GM18868 (cell line): ENCODE measurements at regions not wholly inside any gene's neighbourhood (a gene's known extent, or its start where the extent isn't known, plus 50 kb on each side); places are given as distances from the start of the nearest gene placed in this dataset.
"Not testable (repeated sequence)": the region's sequence is repeated elsewhere in the genome, so short reads cannot be mapped to it uniquely, and the experiment has no call there.

Experiments used
- ATAC-seq: cut with Tn5 transposase; IDR thresholded peaks from one replicate; pipeline ENCODE4 v1.9.1; 2021; ENCODE audit warnings: mild to moderate bottlenecking, moderate library complexity; ENCODE audit not compliant: unreplicated experiment

DNA sequence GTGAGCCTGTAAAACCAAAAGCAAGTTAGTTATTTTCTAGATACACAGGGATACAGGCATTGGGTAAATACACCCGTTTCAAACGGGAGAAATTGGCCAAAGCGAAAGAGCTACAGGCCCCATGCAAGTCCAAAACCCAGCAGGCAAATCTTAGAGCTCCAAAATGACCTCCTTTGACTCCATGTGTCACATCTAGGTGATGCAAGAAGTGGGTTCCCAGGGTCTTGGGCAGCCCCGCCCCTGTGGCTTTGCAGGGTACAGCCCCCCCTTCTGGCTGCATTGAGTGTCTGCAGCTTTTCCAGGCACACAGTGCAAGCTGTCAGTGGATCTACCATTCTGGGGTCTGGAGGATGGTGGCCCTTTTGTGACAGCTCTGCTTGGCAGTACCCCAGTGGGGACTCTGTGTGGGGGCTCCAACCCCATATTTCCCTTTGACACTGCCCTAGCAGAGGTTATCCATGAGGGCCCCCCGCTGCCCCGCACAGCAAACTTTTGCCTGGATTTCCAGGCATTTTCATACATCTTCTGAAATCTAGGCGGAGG is 1367.6 kb downstream of the CDH12 start:
- not testable (repeated sequence) for ATAC-seq

DNA sequence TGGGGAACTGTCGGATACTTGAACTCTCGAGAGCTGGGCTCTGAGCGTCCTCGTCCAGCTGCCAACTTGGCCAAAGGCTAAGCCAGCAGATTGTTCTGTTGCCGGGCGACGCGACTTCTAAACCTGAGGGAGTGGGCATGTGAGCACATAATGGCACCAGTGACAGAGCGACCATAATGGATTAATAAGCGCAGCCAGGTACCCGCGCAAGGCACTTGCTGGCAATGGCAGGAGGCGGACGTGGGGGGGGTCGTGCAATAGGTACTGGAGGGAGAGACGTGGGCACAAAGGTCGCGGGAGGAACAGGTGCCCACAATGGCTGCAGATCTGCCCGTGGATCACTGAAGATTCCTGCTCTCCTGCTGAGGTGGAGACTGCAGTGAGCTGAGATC is 1368.7 kb downstream of the CDH12 start:
- ATAC-seq, result not testable (repeated sequence)

GRCh38 chr5:21483790-21484497 is 1369.2 kb downstream of the CDH12 start:
- ATAC-seq, result not testable (repeated sequence)

- ATAC-seq, result not testable (repeated sequence)
Measured at GRCh38 chr5:21482983-21483650, 1370.0 kb downstream of the CDH12 start.

DNA sequence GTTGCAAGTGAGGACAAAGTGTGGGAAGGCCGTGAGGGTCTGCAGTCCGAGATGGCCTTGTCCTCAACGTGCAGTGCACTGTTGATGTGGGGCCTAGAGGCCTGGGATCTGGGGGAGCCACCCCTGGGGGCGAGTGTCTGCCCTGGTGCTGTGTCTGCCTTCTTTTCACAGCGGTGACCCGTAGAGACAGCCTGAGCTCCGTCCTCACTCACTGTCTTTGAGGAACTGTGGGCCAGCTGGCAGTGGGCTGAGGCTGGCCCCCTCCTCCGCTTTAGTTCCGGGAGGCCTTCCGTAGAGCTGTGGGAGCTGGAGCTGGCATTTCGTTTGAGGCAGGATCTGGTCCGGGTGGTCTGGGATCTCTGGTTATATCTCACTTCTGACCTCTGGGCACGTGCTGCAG is 1370.6 kb downstream of the CDH12 start:
- ATAC-seq, result not testable (repeated sequence)

DNA sequence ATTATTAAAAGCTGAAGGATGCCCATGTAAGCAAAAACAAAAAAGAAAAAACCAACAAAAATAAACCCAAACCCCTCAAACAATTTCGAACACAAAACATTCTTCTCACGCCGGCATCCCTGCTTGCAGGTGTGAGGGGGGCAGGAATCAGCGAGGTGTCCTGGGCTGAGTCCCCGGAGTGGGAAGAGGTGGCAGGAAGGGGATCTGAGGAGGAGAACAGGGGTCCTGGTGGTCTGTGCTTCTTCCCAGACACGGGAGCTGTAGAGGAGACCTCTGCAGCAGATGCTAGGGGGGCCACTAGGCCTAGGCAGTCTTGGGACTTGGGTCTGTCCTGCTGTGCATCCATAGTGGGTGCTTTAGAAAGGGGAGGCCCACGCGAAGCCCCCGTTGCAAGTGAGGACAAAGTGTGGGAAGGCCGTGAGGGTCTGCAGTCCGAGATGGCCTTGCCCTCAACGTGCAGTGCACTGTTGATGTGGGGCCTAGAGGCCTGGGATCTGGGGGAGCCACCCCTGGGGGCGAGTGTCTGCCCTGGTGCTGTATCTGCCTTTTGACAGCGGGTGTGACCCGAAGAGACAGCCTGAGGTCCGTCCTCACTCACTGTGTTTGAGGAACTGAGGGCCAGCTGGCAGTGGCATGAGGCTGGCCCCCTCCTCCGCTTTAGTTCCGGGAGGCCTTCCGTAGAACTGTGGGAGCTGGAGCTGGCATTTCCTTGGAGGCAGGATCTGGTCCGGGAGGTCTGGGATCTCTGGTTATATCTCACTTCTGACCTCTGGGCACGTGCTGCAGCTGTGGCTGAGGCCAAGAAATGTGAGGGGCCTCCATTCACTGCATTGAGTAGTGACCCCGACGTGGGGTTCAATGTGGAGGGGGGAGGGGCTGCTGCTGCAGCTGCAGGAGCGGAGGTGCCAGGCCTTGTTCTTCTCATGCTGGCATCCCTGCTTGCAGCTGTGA is 1371.5 kb downstream of the CDH12 start:
- not testable (repeated sequence) for ATAC-seq

DNA sequence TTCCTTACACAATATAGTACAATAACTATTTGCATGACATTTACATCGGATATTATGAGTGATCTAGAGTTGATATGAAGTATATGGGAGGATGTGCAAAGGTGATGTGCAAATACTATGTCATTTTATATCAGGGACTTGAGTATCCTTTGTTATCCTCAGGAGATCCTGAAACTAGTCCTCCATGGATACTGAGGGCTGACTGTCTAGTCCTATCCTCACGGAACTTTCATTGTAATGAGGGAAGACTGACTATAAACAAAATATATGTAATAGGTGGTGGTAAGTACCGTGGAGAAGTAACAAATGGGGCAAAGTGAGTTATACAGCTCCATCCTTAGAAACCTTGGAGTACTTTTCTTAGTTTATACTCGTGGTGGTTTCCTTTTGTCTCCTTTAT is 1373.1 kb downstream of the CDH12 start:
- not testable (repeated sequence) for ATAC-seq

- not testable (repeated sequence) for ATAC-seq
Measured at GRCh38 chr5:21473981-21474380, 1379.2 kb downstream of the CDH12 start.

- not testable (repeated sequence) for ATAC-seq
Measured at GRCh38 chr5:21473436-21473835, 1379.7 kb downstream of the CDH12 start.

GRCh38 chr5:21471691-21472090 is 1381.5 kb downstream of the CDH12 start:
- ATAC-seq, result not testable (repeated sequence)

GRCh38 chr5:21469523-21470101 is 1383.5 kb downstream of the CDH12 start:
- ATAC-seq, result not testable (repeated sequence)

DNA sequence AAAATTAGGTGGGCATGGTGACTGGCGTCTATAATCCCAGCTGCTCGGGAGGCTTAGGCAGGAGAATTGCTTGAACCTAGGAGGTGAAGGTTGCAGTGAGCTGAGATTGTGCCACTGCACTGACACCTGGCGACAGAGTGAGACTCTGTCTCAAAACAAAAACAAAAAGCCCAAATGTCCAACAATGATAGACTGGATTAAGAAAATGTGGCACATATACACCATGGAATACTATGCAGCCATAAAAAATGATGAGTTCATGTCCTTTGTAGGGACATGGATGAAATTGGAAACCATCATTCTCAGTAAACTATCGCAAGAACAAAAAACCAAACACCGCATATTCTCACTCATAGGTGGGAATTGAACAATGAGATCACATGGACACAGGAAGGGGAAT is 1385.6 kb downstream of the CDH12 start:
- not testable (repeated sequence) for ATAC-seq

DNA sequence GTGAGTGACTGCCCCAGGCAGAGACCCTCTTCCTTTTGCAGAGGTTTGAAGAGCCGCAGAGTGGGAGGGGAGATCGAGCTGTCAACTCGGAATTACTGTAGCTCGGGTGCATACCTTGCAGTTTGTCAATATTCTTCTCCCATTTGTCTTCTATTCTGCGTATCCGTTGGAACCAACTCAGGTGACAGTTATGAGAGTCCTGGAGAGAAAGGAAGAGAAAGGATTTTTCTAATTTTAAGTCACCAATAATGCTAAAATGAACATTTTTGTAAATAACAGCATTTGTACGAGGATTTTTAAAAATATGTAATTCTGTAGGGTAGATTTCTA is 1393.4 kb downstream of the CDH12 start:
- ATAC-seq, result not testable (repeated sequence)

DNA sequence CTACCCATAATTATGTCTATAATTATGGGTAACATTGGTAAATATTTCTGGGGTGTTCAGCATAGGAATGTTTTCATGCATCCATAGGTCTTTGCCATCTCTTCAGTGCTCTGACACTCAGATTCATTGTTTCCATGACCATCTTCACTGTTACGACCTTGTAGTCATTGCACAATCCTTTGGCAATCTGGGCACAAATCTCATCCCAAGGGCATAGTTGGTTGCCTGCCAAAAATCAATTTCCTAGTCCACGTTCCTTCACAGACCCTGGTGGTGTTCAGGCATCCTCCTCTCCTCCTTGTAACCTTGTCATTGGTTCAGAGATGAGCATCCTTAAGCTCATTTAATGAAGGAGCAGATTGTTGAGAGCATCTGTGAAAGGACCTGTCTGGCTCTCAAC is 1400.7 kb downstream of the CDH12 start:
- no peak for ATAC-seq

DNA sequence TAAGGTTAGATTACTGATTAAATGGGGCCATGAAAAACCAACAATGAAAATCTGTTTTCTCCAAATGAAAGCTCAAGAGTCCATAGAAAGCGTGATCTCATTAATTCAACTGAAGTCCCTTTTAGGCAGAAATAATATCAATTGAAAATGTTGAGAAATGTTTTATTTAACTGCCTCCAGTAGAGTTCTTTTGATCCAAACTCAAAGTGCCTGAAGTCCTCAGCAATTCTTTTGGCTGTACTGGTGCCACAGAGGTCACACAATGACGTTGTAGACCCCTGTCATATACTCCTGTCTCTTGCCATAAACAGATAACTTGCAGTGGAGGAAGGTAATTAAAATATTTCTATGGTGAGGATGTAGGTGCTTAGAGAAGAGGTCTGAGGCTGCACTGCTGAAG is 1420.5 kb downstream of the CDH12 start:
- no peak for ATAC-seq

- ATAC-seq, result no peak
Measured at GRCh38 chr5:21424907-21425306, 1428.2 kb downstream of the CDH12 start.

- ATAC-seq, result no peak
Measured at GRCh38 chr5:21419383-21419782, 1431.4 kb upstream of the CDH18 start.

- ATAC-seq, result not testable (repeated sequence)
Measured at GRCh38 chr5:21402089-21402488, 1414.1 kb upstream of the CDH18 start.

DNA sequence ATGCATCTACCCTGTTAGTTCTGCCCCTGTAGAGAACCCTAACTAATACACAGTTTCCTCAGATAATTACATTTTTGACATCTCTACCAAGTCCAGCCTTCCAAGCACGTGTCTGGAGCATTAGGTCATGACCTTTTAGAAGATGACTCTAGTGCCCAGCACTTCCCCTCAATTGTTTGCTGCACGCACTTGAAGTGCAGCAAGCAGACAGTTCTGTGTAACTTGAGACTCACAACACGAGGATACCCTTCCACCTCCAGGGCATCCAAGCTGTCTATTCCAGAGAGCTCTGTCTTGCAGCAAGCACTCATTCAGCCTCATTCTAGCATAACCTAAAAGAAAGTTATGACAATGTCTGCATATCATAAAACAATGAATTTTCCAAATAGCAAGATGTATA is 1410.5 kb upstream of the CDH18 start:
- ATAC-seq, result no peak

DNA sequence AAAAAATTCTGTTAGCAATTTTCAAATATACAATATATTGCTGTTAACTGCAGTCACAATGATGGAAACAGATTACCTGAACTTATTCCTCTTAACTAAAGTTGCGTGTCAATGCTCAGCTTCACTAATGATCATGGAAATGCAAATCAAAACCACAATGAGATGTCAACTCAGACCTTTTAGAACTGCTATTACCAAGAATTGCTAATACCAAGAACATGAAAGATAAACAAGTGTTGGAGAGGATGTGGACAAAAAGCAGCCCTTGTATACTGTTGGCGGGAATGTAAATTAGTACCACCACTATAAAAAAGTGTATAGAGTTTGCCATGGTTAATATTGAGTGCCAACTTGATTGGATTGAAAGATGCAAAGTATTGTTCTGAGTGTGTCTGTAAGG is 1409.7 kb upstream of the CDH18 start:
- ATAC-seq, result peak; percentile 58

- ATAC-seq, result no peak
Measured at GRCh38 chr5:21391506-21391905, 1403.5 kb upstream of the CDH18 start.
